Fibroblast of lung (primary cell): ENCODE measurements at regions not wholly inside any gene's neighbourhood (a gene's known extent, or its start where the extent isn't known, plus 50 kb on each side); places are given as distances from the start of the nearest gene placed in this dataset.

ENCODE experiments used
- DNase-seq, 2 donors: peaks; one replicate each; pipeline versions ENCODE4 v3.0.0 to v3.0.0-alpha.2; 2010; ENCODE audit warnings: low read depth in 2 of 2
- H2AFZ ChIP-seq: 2 replicates; pipeline ENCODE4 v1.5.1; 2012; ENCODE audit warnings: low read length, control low read depth, inconsistent platforms
- H3K27ac ChIP-seq: 2 replicates; pipeline ENCODE4 v1.5.1; 2011; ENCODE audit warnings: low read length, control low read depth; ENCODE audit not compliant: insufficient read depth
- H3K27me3 ChIP-seq: 2 replicates; pipeline ENCODE4 v1.5.1; 2011; ENCODE audit warnings: mild to moderate bottlenecking, low read length; ENCODE audit not compliant: control insufficient read depth, insufficient read depth
- H3K36me3 ChIP-seq: 2 replicates; pipeline ENCODE4 v1.5.1; 2011; ENCODE audit warnings: low read length; ENCODE audit not compliant: control insufficient read depth, insufficient read depth
- H3K4me1 ChIP-seq: 2 replicates; pipeline ENCODE4 v1.5.1; 2011; ENCODE audit warnings: low read length; ENCODE audit not compliant: control insufficient read depth, insufficient read depth; ENCODE audit errors: extremely low read depth
- H3K4me2 ChIP-seq: 2 replicates; pipeline ENCODE4 v1.5.1; 2011; ENCODE audit warnings: low read length, control low read depth; ENCODE audit not compliant: insufficient read depth; ENCODE audit errors: extremely low read depth
- H3K4me3 ChIP-seq, 4 experiments: fragments of 200-600 bp in 1 of 4; sonication (generic) in 1 of 4; replicated peaks in 1 of 4; 2 replicates each; pipeline ENCODE4 v1.5.1; 2011 to 2016; ENCODE audit warnings: low read length in 4 of 4, low read depth in 3 of 4, mild to moderate bottlenecking in 3 of 4, control low read depth in 2 of 4, inconsistent platforms in 1 of 4, mixed read lengths in 1 of 4; ENCODE audit not compliant: insufficient read depth in 1 of 4; ENCODE audit errors: control extremely low read depth in 1 of 4
- H3K79me2 ChIP-seq: 2 replicates; pipeline ENCODE4 v1.5.1; 2012; ENCODE audit warnings: mild to moderate bottlenecking, low read length, inconsistent platforms; ENCODE audit not compliant: control insufficient read depth, insufficient read depth
- H3K9ac ChIP-seq: 2 replicates; pipeline ENCODE4 v1.5.1; 2011; ENCODE audit warnings: mild to moderate bottlenecking, low read length, control low read depth; ENCODE audit not compliant: insufficient read depth
- H3K9me3 ChIP-seq: 2 replicates; pipeline ENCODE4 v1.5.1; 2012; ENCODE audit warnings: low read depth, low read length; ENCODE audit not compliant: control insufficient read depth, insufficient read depth
- H4K20me1 ChIP-seq: 2 replicates; pipeline ENCODE4 v1.5.1; 2011; ENCODE audit warnings: low read length; ENCODE audit not compliant: control insufficient read depth, insufficient read depth; ENCODE audit errors: extremely low read depth
- EZH2 ChIP-seq: IDR thresholded peaks from 2 replicates; pipeline ENCODE4 v1.5.1; 2012; ENCODE audit warnings: low read length, control low read depth, mild to moderate bottlenecking; ENCODE audit errors: missing control alignments
- TF ChIP-seq, protein P1 (sequence below), 2 donors: IDR thresholded peaks in 1 of 2; conservative IDR thresholded peaks in 1 of 2; 1 replicate in 1 of 2; 2 replicates in 1 of 2; pipeline ENCODE4 v1.5.1; 2011 to 2012; ENCODE audit warnings: low read length in 2 of 2, control low read depth in 1 of 2, inconsistent platforms in 1 of 2, low read depth in 1 of 2, mild to moderate bottlenecking in 1 of 2

DNA sequence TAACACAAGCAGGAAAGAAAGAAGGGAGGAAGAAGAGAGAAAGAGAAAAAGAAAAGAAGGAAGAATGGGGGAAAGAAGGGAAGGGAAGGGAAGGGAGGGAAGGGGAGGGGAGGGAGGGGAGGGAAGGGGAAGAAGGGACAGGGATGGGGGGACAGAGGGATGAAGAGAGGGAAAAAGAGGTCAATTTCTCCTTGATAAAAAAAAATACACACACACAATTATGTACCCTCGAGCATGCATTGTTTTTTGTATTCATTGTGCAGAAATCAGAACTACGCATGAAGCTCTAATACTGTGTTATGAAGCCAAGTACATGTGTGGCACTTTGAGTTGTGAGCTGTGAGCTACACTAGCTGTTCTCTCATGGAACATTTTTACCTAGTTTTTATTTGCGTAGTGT lies 274.9 kb upstream of the CDH18 start:
- Histone ChIP-seq H3K27ac (no peak overlapping the region), H2AFZ (no peak overlapping the region), H3K27me3 (no peaks in the 10 kb centered on the region)

DNA sequence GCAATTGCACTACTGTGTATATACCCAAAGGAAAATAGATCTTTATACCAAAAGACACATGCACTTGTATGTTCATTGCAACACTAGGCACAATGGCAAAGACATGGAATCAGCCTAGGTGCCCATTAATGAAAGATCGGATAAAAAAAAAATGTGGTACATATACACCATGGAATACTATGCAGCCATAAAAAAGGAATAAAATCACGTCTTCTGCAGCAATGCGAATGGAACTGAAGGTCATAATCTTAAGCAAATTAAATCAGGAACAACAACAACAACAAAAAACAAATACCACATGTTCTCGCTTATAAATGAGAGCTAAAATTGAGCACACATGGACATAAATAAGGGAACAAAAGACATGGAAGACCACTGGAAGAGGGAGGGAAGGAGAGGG lies 266.7 kb upstream of the CDH18 start:
- Histone ChIP-seq H3K79me2 (no peaks in the 10 kb centered on the region), H2AFZ (no peak overlapping the region), H3K4me3 (no peak overlapping the region), H3K4me1 (no peaks in the 10 kb centered on the region), H3K27me3 (no peaks in the 10 kb centered on the region), H3K27ac (no peak overlapping the region), H3K36me3 (no peaks in the 10 kb centered on the region), H3K4me2 (no peak overlapping the region), H4K20me1 (no peaks in the 10 kb centered on the region), H3K9ac (no peak overlapping the region), H3K9me3 (no peaks in the 10 kb centered on the region)
- no peak for DNase-seq
- no peak for TF ChIP-seq EZH2
- TF ChIP-seq, protein P1, sequence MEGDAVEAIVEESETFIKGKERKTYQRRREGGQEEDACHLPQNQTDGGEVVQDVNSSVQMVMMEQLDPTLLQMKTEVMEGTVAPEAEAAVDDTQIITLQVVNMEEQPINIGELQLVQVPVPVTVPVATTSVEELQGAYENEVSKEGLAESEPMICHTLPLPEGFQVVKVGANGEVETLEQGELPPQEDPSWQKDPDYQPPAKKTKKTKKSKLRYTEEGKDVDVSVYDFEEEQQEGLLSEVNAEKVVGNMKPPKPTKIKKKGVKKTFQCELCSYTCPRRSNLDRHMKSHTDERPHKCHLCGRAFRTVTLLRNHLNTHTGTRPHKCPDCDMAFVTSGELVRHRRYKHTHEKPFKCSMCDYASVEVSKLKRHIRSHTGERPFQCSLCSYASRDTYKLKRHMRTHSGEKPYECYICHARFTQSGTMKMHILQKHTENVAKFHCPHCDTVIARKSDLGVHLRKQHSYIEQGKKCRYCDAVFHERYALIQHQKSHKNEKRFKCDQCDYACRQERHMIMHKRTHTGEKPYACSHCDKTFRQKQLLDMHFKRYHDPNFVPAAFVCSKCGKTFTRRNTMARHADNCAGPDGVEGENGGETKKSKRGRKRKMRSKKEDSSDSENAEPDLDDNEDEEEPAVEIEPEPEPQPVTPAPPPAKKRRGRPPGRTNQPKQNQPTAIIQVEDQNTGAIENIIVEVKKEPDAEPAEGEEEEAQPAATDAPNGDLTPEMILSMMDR (conservative IDR thresholded peaks at IDR 0.05 in 1 of 2, IDR thresholded peaks at IDR 0.05 in 1 of 2; ENCODE audit: low read depth in 1 of 2, low read length in 2 of 2), result no peak

More for the DNA sequence above, 274.9 kb upstream of the CDH18 start:
- H3K4me1 ChIP-seq, result no peaks in the 10 kb centered on the region
- no peak overlapping the region for H3K4me3 ChIP-seq
- H3K79me2 ChIP-seq, result no peaks in the 10 kb centered on the region
- no peak for TF ChIP-seq EZH2
- TF ChIP-seq, protein P1 (conservative IDR thresholded peaks at IDR 0.05 in 1 of 2, IDR thresholded peaks at IDR 0.05 in 1 of 2; ENCODE audit: low read depth in 1 of 2, low read length in 2 of 2), result no peak
- no peak for DNase-seq
- no peak overlapping the region for H3K4me2 ChIP-seq
- no peaks in the 10 kb centered on the region for H3K36me3 ChIP-seq
- H3K9ac ChIP-seq, result no peak overlapping the region
- no peaks in the 10 kb centered on the region for H3K9me3 ChIP-seq
- H4K20me1 ChIP-seq, result no peaks in the 10 kb centered on the region

DNA sequence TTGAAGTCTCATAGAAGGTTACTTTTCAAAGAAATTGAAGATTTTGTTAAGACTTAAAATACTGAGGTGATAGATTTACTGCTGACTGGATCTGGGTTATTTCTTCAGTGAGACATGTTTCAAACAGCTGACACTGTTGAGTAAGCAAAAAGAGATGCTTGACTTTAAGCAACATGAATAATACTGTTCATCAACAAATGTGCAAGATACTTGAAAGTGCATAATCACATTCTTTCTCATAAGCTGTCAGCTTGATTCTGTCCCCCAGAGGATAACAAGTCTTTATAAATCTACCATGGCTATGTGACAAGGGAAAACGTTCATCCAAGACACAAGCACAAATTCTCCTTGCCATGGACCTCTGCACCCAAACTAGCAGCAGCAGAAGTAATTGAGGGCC lies 260.1 kb upstream of the CDH18 start:
- no peaks in the 10 kb centered on the region for H4K20me1 ChIP-seq
- H3K27me3 ChIP-seq, result no peaks in the 10 kb centered on the region
- no peak overlapping the region for H3K27ac ChIP-seq
- no peaks in the 10 kb centered on the region for H3K36me3 ChIP-seq
- H3K9ac ChIP-seq, result no peak overlapping the region
- H3K79me2 ChIP-seq, result no peaks in the 10 kb centered on the region
- H3K4me1 ChIP-seq, result no peaks in the 10 kb centered on the region
- no peaks in the 10 kb centered on the region for H3K9me3 ChIP-seq
- DNase-seq, result peak in 1 of 2 donors; percentile 7
- no peak overlapping the region for H3K4me3 ChIP-seq
- no peak overlapping the region for H2AFZ ChIP-seq
- H3K4me2 ChIP-seq, result no peak overlapping the region
- TF ChIP-seq, protein P1 (conservative IDR thresholded peaks at IDR 0.05 in 1 of 2, IDR thresholded peaks at IDR 0.05 in 1 of 2; ENCODE audit: low read depth in 1 of 2, low read length in 2 of 2), result no peak
- TF ChIP-seq EZH2, result no peak
